ENCODE measurements at regions not wholly inside any gene's neighbourhood (a gene's known extent, or its start where the extent isn't known, plus 50 kb on each side); places are given as distances from the start of the nearest gene placed in this dataset.

DNA sequence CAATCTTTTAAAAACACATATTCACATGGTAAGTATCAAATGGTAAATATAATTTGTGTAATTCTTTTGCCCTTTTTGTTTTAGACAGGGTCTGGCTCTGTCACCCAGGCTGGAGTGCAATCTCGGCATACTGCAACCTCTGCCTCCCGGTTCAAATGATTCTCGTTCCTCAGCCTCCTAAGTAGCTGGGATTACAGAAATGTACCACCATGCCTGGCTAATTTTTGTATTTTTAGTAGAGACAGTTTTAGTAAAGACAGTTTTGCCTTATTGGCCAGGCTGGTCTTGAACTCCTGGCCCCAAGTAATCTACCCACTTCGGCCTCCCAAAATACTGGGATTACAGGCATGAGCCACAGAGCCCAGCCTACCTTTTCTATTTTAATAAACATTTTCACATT lies 182.2 kb downstream of the MYCN start:
- no peak for DNase-seq (ENCODE audit: extremely low read depth, low read depth)
- TF ChIP-seq, protein P1, sequence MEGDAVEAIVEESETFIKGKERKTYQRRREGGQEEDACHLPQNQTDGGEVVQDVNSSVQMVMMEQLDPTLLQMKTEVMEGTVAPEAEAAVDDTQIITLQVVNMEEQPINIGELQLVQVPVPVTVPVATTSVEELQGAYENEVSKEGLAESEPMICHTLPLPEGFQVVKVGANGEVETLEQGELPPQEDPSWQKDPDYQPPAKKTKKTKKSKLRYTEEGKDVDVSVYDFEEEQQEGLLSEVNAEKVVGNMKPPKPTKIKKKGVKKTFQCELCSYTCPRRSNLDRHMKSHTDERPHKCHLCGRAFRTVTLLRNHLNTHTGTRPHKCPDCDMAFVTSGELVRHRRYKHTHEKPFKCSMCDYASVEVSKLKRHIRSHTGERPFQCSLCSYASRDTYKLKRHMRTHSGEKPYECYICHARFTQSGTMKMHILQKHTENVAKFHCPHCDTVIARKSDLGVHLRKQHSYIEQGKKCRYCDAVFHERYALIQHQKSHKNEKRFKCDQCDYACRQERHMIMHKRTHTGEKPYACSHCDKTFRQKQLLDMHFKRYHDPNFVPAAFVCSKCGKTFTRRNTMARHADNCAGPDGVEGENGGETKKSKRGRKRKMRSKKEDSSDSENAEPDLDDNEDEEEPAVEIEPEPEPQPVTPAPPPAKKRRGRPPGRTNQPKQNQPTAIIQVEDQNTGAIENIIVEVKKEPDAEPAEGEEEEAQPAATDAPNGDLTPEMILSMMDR (IDR thresholded peaks at IDR 0.05; ENCODE audit: low read depth, low read length) = no peak

DNA sequence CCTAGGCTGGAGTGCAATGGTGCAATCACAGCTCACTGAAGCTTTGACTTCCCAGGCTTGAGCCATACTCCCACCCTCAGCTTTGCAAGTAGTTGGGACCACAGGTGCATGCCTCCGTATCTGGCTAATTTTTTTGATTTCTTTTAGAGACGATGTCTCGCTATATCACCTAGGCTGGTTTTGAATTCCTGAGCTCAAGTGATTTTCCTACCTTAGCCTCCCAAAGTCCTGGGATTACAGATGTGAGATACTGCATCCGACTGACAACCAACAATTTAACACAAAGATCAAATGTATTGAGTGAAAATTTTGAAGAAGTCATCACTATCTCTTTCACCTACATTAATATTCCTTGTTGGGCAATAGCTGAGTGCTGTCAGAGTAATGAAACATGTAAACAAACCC lies 181.6 kb downstream of the MYCN start:
- DNase-seq (ENCODE audit: extremely low read depth, low read depth) = no peak
- TF ChIP-seq, protein P1 (IDR thresholded peaks at IDR 0.05; ENCODE audit: low read depth, low read length) = no peak

DNA sequence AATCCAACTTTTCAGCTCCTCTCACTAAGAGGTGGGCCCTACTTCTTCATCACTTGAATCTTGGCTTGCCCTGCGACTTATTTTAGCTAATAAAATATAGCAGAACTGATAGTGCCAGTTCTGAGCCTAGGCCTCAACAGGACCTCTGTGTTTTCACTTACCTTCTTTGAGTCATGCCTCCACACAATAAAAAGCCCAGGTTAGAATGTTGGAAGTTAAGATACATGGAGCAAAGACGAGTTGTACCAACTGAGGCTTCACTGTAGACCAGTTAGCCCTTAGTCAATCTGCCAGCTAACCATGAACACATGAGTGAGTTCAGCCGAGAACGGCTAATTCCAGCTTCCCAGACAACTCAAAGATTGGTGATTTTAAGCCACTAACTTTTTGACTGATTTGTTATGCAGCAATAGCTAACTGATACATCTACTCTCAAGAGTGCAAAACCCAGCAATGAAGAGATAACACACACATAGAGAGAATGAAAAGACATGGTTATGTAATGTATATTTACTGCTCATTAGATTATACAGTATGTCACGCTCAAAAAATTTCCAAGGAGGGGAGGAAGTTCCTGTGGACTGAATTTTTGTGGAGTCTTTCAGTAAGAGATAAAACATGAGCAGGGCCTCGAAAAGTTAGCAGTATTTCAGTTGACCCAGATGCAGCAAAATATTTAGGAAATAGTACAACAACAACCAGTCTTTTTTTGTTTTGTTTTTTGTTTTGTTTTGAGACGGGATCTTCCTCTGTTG lies 181.1 kb downstream of the MYCN start:
- DNase-seq (ENCODE audit: extremely low read depth, low read depth) = no peak
- TF ChIP-seq, protein P1 (IDR thresholded peaks at IDR 0.05; ENCODE audit: low read depth, low read length) = no peak

DNA sequence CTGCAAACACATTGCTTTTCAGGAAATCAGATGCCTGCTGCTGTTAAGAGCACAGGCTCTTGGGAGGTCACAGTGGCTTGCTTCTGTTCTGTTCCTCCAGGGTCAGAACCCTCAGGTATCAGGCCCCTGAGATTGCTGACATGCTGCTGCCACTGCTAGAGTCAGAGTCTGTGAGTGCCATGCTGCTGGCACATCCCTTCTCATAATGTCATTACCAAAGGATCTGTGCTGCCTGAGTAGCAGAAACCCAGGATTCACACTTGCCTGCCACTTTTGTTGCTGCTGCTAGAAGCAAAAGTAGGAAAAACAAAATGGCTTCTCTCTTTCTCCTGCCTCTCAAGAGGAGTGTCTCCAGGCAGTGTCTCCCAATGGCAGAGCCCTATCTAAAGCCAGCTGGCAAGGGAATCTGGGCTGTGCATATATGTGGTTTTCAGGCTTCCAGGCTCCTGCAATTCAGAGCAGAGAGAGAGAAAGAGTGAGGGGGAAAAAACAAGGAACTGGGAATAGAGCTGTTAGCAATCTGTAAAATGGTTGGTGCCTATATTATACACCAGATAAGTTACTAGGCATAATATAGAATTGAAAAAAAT lies 180.3 kb downstream of the MYCN start:
- DNase-seq (ENCODE audit: extremely low read depth, low read depth) = no peak
- TF ChIP-seq, protein P1 (IDR thresholded peaks at IDR 0.05; ENCODE audit: low read depth, low read length) = no peak

DNA sequence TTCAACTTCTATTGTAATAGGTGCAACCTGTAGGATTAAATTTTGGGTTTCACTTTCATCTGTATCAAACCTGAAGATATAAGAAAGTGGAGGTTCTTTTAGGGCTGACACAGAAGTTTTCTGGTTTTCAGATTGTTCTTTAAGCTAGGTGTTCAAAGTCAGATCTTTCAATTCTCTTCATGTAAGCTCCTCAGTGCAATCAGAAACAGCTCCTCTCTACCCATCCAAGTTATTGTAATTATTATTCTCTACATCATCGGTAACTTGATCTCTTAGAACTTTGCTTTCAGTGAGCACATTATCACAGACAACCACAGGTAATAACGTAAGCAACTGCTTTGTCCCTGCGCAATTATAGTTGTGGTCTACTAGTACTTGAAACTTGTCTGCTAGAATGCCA lies 179.4 kb downstream of the MYCN start:
- no peak for DNase-seq (ENCODE audit: extremely low read depth, low read depth)
- TF ChIP-seq, protein P1 (IDR thresholded peaks at IDR 0.05; ENCODE audit: low read depth, low read length) = no peak

DNA sequence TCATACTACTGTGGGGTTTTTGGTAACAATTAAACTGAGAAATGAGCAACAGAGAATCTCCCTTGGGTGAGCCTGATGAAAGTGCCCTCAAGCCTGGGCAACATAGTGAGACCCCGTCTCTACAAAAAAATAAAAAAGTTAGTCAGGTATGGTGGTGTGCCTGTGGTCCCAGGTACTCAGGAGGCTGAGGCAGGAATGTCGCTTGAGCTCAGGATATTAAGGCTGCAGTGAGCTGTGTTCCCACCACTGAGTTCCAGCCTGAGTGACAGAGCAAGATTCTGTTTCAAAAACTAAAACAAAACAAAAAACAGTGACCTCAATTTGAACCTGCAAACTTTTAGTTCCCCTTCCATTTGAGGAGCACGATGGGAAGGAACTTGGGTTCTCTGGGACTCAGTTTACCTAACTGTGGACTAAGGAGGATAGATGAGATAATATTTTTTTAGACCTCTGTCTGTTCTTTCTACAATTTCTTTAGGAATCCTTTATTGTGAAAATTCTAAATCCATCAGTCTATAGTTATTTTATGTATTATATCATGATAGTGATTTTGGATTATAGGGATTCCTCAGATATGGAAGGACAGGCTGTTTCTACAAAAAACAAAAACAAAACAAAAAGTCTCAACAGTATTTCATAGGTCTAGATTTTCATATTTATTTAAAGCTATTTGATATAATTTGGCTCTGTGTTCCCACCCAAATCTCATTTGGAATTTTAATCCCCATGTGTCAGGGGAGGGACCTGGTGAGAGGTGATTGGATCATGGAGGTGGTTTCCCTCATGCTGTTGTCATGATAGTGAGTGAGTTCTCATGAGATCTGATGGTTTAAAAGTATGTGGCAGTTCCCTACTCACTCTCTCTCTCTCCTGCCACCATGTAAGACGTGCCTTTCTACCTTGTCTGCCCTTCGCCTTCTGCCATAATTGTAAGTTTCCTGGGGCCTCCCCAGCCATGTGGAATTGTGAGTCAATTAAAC lies 178.6 kb downstream of the MYCN start:
- no peak for DNase-seq (ENCODE audit: extremely low read depth, low read depth)
- TF ChIP-seq, protein P1 (IDR thresholded peaks at IDR 0.05; ENCODE audit: low read depth, low read length) = no peak
